B cell (primary cell): ENCODE measurements at regions not wholly inside any gene's neighbourhood (a gene's known extent, or its start where the extent isn't known, plus 50 kb on each side); places are given as distances from the start of the nearest gene placed in this dataset.
"Not testable (repeated sequence)": the region's sequence is repeated elsewhere in the genome, so short reads cannot be mapped to it uniquely, and the experiment has no call there.

Experiments used
- ATAC-seq: fragments of 200-7000 bp; cut with Tn5 transposase; one replicate; pipeline ENCODE4 v1.10.0; 2021; ENCODE audit warnings: low read depth, mild to moderate bottlenecking, moderate number of reproducible peaks, moderate library complexity
- CTCF ChIA-PET: fragments of 350-600 bp; sonication (Branson Sonifier 250); formaldehyde crosslinking; loops from one replicate; lab custom pipeline; 2021; ENCODE audit warnings: antibody characterized with exemption, inconsistent platforms; lab: Charles Lee
- POLR2A ChIA-PET: fragments of 350-600 bp; sonication (Branson Sonifier 250); formaldehyde crosslinking; loops from one replicate; lab custom pipeline; 2021; ENCODE audit warnings: antibody characterized with exemption; lab: Charles Lee
- DNase-seq: peaks from one replicate; pipeline ENCODE4 v3.0.0; 2013
- H2AFZ ChIP-seq: 2 replicates; pipeline ENCODE4 v1.6.1; 2012; ENCODE audit warnings: mild to moderate bottlenecking, low read depth, low read length; ENCODE audit not compliant: insufficient read depth, poor library complexity, severe bottlenecking
- H3K27ac ChIP-seq, 2 donors: 1 replicate in 1 of 2; 2 replicates in 1 of 2; pipeline ENCODE4 v1.5.1; 2012 to 2013; ENCODE audit warnings: low read length in 2 of 2, mild to moderate bottlenecking in 2 of 2, moderate library complexity in 1 of 2
- H3K27me3 ChIP-seq, 4 experiments: fragments of 200-600 bp in 1 of 4; sonication (generic) in 1 of 4; replicated peaks in 1 of 4; 1 replicate in 2 of 4; 2 replicates in 2 of 4; pipeline versions ENCODE4 v1.6.1 to v1.7.0; 2013 to 2016; ENCODE audit warnings: low read length in 3 of 4, mild to moderate bottlenecking in 2 of 4, mixed read lengths in 1 of 4, moderate library complexity in 1 of 4; ENCODE audit not compliant: insufficient read depth in 4 of 4, control insufficient read depth in 3 of 4; ENCODE audit errors: control extremely low read depth in 1 of 4
- H3K36me3 ChIP-seq, 2 experiments: replicated peaks in 1 of 2; 1 replicate in 1 of 2; 2 replicates in 1 of 2; pipeline versions ENCODE4 v1.6.1 to v1.7.1; 2013; ENCODE audit warnings: low read length in 1 of 2; ENCODE audit not compliant: insufficient read depth in 2 of 2, control insufficient read depth in 1 of 2; ENCODE audit errors: control extremely low read depth in 1 of 2, extremely low read depth in 1 of 2
- H3K4me1 ChIP-seq, 2 donors: fragments of 200-600 bp in 1 of 2; sonication (generic) in 1 of 2; 1 replicate in 1 of 2; 2 replicates in 1 of 2; pipeline versions ENCODE4 v1.5.1 to v1.6.1; 2013 to 2017; ENCODE audit warnings: low read length in 2 of 2; ENCODE audit not compliant: control insufficient read depth in 2 of 2, insufficient read depth in 2 of 2
- H3K4me2 ChIP-seq: replicated peaks from 2 replicates; pipeline ENCODE3; 2012; ENCODE audit warnings: mild to moderate bottlenecking, low read depth, low read length; ENCODE audit not compliant: poor library complexity, severe bottlenecking
- H3K4me3 ChIP-seq, 5 experiments: fragments of 200-600 bp in 1 of 5; sonication (generic) in 1 of 5; 1 replicate in 3 of 5; 2 replicates in 2 of 5; pipeline versions ENCODE4 v1.5.1 to v1.7.0; 2011 to 2016; ENCODE audit warnings: low read length in 4 of 5, mild to moderate bottlenecking in 4 of 5, low read depth in 2 of 5, control low read depth in 1 of 5, moderate library complexity in 1 of 5; ENCODE audit not compliant: insufficient read depth in 1 of 5; ENCODE audit errors: control extremely low read depth in 1 of 5, extremely low read depth in 1 of 5
- H3K79me2 ChIP-seq: fragments of 200-600 bp; sonication (generic); one replicate; pipeline ENCODE4 v1.6.0; 2016; ENCODE audit warnings: low read length; ENCODE audit not compliant: control insufficient read depth, insufficient read depth
- H3K9ac ChIP-seq: fragments of 200-600 bp; sonication (generic); 2 replicates; pipeline ENCODE4 v1.6.1; 2017; ENCODE audit warnings: mild to moderate bottlenecking, low read length, moderate library complexity
- H3K9me3 ChIP-seq, 3 donors: one replicate each; pipeline versions ENCODE4 v1.6.1 to v1.7.1; 2013; ENCODE audit warnings: low read length in 2 of 3; ENCODE audit not compliant: control insufficient read depth in 2 of 3, insufficient read depth in 1 of 3; ENCODE audit errors: control extremely low read depth in 1 of 3
- H4K20me1 ChIP-seq: 2 replicates; pipeline ENCODE4 v1.6.0; 2012; ENCODE audit warnings: mild to moderate bottlenecking, low read length; ENCODE audit not compliant: insufficient read depth, control insufficient read depth, poor library complexity, severe bottlenecking
- H3K27ac Mint-ChIP-seq: one replicate; pipeline ENCODE4 v1.8.0; 2021; ENCODE audit warnings: mixed read lengths
- H3K27me3 Mint-ChIP-seq: one replicate; pipeline ENCODE4 v1.8.0; 2021; ENCODE audit warnings: mixed read lengths
- H3K4me1 Mint-ChIP-seq: one replicate; pipeline ENCODE4 v1.8.0; 2021; ENCODE audit warnings: mixed read lengths
- H3K4me3 Mint-ChIP-seq: one replicate; pipeline ENCODE4 v1.8.0; 2021; ENCODE audit warnings: mixed read lengths
- H3K9me3 Mint-ChIP-seq: one replicate; pipeline ENCODE4 v1.8.0; 2022; ENCODE audit warnings: mixed read lengths; ENCODE audit not compliant: insufficient read depth
- CTCF ChIP-seq: fragments of 200-600 bp; IDR thresholded peaks from one replicate; pipeline ENCODE4 v1.8.0; 2022; ENCODE audit warnings: antibody characterized with exemption, mild to moderate bottlenecking
- EZH2 ChIP-seq: IDR thresholded peaks from 2 replicates; pipeline ENCODE4 v1.6.1; 2012; ENCODE audit warnings: borderline replicate concordance, low read depth, mild to moderate bottlenecking, moderate library complexity, low read length; ENCODE audit not compliant: insufficient read depth, poor library complexity, severe bottlenecking
- WGBS: methylation state at CpG from one replicate; pipeline ENCODE4 v1.1.5; 2013; ENCODE audit warnings: missing lambda C conversion rate; ENCODE audit not compliant: insufficient coverage; 5-methylcytosine and 5-hydroxymethylcytosine counted together
- intact Hi-C: fragments of 100-400 bp; cut with micrococcal nuclease; formaldehyde crosslinking; loops from one replicate; pipeline ENCODE4 v1.10.0; 2022

DNA sequence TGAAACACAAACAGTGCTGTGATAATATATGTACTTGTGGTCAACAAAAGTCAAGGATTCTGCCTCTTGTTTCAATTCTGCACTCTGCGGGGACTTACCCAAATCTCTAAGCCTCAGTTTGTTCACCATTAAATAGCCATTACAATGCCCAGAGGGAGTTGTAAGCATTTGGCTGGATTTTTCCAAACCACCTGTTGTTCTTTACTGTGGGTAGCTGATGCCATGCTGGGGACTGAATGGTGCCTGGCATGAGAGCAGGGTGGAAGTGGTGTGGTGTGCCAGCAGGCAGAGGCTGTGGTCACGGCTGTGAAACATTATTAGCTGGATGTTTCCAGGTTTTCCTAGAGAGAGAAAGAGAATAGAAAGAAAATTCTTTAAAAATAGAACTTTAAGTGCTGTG lies 60.7 kb upstream of the PAK3 start:
- H3K4me2 ChIP-seq: no peak overlapping the region
- H3K9me3 ChIP-seq: no peaks in the 10 kb centered on the region
- no peaks in the 10 kb centered on the region for H3K36me3 ChIP-seq
- POLR2A ChIA-PET: no interaction called here
- H2AFZ ChIP-seq: no peak overlapping the region
- no peaks in the 10 kb centered on the region for H3K79me2 ChIP-seq
- DNase-seq (no peak), ATAC-seq (no peak)
- Mint-ChIP-seq H3K4me3 (no peak overlapping the region), H3K9me3 (no peaks in the 10 kb centered on the region), H3K4me1 (no peaks in the 10 kb centered on the region), H3K27me3 (no peaks in the 10 kb centered on the region), H3K27ac (no peak overlapping the region)
- H3K9ac ChIP-seq: no peak overlapping the region
- H3K27ac ChIP-seq: no peak overlapping the region
- no peaks in the 10 kb centered on the region for H3K27me3 ChIP-seq
- intact Hi-C loops: no loop called here
- CTCF ChIA-PET: no interaction called here
- no CpG with 5 or more reads among the region's 2 CpGs for WGBS
- H4K20me1 ChIP-seq: no peaks in the 10 kb centered on the region
- no peaks in the 10 kb centered on the region for H3K4me1 ChIP-seq
- TF ChIP-seq EZH2 (no peak), CTCF (no peak)
- no peak overlapping the region for H3K4me3 ChIP-seq

DNA sequence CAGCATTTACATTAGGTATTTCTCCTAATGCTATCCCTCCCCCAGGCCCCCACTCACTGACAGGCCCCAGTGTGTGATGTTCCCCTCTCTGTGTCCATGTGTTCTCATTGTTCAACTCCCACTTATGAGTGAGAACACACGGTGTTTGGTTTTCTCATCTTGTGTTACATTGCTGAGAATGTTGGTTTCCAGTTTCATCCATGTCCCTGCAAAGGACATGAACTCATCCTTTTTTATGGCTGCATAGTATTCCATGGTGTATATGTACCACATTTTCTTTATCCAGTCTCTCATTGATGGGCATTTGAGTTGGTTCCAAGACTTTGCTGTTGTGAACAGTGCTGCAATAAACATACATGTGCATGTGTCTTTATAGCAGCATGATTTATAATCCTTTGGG lies 73.0 kb upstream of the PAK3 start:
- H3K27ac Mint-ChIP-seq, H3K36me3 ChIP-seq, POLR2A ChIA-PET, H3K79me2 ChIP-seq, H3K27me3 Mint-ChIP-seq, H4K20me1 ChIP-seq, H3K9me3 Mint-ChIP-seq, DNase-seq, H3K4me3 ChIP-seq, ATAC-seq, H3K27me3 ChIP-seq, H3K27ac ChIP-seq, H3K9me3 ChIP-seq, H3K4me1 Mint-ChIP-seq, H3K4me1 ChIP-seq, H3K4me2 ChIP-seq, H3K4me3 Mint-ChIP-seq, H3K9ac ChIP-seq, H2AFZ ChIP-seq, CTCF ChIA-PET, intact Hi-C loops: not testable (repeated sequence)
- WGBS: no CpG with 5 or more reads among the region's 1 CpG
